ENCODE measurements at regions not wholly inside any gene's neighbourhood (a gene's known extent, or its start where the extent isn't known, plus 50 kb on each side); places are given as distances from the start of the nearest gene placed in this dataset.

DNA sequence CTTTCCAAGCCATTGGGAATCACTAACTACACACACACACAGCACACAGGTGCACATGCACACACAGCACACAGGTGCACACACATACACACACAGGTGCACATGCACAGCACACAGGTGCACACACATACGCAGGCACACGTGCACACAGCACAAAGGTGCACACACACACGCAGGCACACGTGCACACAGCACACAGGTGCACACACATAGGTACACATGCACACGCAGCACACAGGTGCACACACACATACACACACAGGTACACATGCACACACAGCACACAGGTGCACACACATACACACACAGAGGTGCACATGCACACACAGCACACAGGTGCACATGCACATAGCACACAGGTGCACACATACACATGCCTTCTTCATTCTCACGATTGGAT is 80.9 kb downstream of the HMX1 start:
- in situ Hi-C loops (cut with HindIII; ENCODE audit: low sequenced_read_pairs): no loop called here
- H3K4me3 ChIP-seq (ENCODE audit: low read depth, low read length): no peak overlapping the region
- no peak for DNase-seq (ENCODE audit: low read depth)
- TF ChIP-seq CTCF (IDR thresholded peaks at IDR 0.05; ENCODE audit: low read depth, low read length, missing control alignments): no peak

DNA sequence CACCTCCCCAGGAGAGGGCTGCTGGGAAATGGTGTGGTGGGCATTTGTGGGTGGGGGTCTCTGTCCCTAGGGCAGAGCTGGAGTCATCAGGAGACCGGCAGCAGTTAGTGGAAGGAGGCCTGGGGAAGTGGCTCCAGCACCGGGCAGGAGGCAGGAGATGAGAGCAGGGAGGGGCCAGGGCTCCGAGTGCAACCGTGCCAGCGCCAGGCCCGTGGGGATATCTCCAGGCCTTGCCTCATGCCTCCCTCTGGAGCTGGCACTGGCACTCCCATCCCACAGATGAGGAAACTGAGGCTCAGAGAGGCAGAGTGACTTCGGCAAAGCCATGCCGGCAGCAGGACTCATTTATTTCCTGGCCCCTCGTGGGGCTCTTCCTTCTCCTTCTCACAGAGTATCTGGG is 83.5 kb downstream of the HMX1 start:
- DNase-seq (ENCODE audit: low read depth): no peak
- in situ Hi-C loops (cut with HindIII; ENCODE audit: low sequenced_read_pairs): no loop called here
- TF ChIP-seq CTCF (IDR thresholded peaks at IDR 0.05; ENCODE audit: low read depth, low read length, missing control alignments): no peak
- H3K4me3 ChIP-seq (ENCODE audit: low read depth, low read length): no peak overlapping the region

GRCh38 chr4:8786166-8786565 is 85.5 kb downstream of the HMX1 start:
- no peak for DNase-seq (ENCODE audit: low read depth)
- no peak for TF ChIP-seq CTCF (IDR thresholded peaks at IDR 0.05; ENCODE audit: low read depth, low read length, missing control alignments)
- in situ Hi-C loops (cut with HindIII; ENCODE audit: low sequenced_read_pairs): no loop called here
- no peak overlapping the region for H3K4me3 ChIP-seq (ENCODE audit: low read depth, low read length)

GRCh38 chr4:8785656-8786142 is 85.9 kb downstream of the HMX1 start:
- no peak for DNase-seq (ENCODE audit: low read depth)
- no peak for TF ChIP-seq CTCF (IDR thresholded peaks at IDR 0.05; ENCODE audit: low read depth, low read length, missing control alignments)
- in situ Hi-C loops (cut with HindIII; ENCODE audit: low sequenced_read_pairs): no loop called here
- H3K4me3 ChIP-seq (ENCODE audit: low read depth, low read length): no peak overlapping the region

- in situ Hi-C loops (cut with HindIII; ENCODE audit: low sequenced_read_pairs): no loop called here
- DNase-seq (ENCODE audit: low read depth): no peak
- no peak overlapping the region for H3K4me3 ChIP-seq (ENCODE audit: low read depth, low read length)
- no peak for TF ChIP-seq CTCF (IDR thresholded peaks at IDR 0.05; ENCODE audit: low read depth, low read length, missing control alignments)
Observed at GRCh38 chr4:8783736-8784135, 87.9 kb downstream of the HMX1 start.

DNA sequence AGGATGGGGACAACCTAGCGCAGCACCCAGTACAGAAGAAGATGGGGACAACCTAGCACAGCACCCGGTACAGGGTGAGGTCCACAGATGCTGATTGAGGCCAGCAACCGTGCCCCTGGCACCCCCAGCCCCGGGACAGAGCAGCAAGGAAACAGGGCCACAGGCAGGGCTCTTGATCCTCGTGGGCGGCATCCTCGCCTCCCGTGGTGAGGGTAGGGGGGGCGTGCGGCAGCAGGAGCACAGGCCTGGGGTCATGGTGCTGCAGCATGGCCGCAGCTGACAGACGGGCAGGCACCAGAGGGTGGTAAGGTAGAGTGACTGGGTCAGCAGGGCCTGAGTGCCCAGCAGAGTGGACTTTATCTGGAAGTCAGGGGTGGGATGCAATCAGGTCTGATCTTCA is 89.5 kb downstream of the HMX1 start:
- in situ Hi-C loops (cut with HindIII; ENCODE audit: low sequenced_read_pairs): no loop called here
- no peak for TF ChIP-seq CTCF (IDR thresholded peaks at IDR 0.05; ENCODE audit: low read depth, low read length, missing control alignments)
- H3K4me3 ChIP-seq (ENCODE audit: low read depth, low read length): no peak overlapping the region
- no peak for DNase-seq (ENCODE audit: low read depth)

- in situ Hi-C loops (cut with HindIII; ENCODE audit: low sequenced_read_pairs): no loop called here
- no peak overlapping the region for H3K4me3 ChIP-seq (ENCODE audit: low read depth, low read length)
- no peak for DNase-seq (ENCODE audit: low read depth)
- no peak for TF ChIP-seq CTCF (IDR thresholded peaks at IDR 0.05; ENCODE audit: low read depth, low read length, missing control alignments)
Observed at GRCh38 chr4:8781641-8782040, 90.0 kb downstream of the HMX1 start.
